Putamen (tissue), 1 donor: ENCODE measurements at regions not wholly inside any gene's neighbourhood (a gene's known extent, or its start where the extent isn't known, plus 50 kb on each side); places are given as distances from the start of the nearest gene placed in this dataset.
A peak's percentile ranks its signal among the peaks of the same experiment; 100 is the strongest.

Experiments used
- DNase-seq: peaks from one replicate; pipeline ENCODE4 v3.0.0-alpha.2; 2016; ENCODE audit warnings: low spot score

DNA sequence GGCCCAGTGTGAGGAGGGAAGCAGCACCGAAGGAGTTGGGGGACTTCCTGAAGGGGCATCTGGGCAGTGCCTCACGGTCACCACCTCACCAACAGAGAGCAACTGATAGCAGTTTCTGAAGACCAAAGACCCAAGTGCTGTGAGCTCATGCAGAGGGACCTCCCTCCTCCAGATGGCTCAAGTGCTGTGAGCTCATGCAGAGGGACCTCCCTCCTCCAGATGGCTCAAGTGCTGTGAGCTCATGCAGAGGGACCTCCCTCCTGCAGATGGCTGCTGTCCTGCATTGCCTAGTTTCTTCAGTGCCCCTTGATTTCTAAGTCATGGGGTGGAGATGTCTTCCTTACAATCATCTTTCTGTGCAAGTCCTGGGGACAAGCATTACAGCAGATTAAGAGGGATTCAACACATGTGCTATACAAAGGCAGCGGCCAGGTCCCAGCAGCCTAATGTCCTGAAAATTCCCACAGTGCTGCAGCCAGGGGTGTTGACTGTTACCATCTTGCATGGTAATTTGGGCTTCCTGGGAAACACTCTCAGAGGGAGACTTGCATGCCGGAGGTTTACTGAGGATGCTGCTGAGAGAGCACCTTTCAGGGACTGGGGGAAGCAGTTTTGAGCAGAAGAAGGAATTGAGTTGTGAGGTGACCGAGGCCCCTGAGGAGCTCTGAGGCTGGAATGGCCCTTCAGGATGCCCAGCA, 409.3 kb downstream of the GALR1 start:
- DNase-seq: no peak

DNA sequence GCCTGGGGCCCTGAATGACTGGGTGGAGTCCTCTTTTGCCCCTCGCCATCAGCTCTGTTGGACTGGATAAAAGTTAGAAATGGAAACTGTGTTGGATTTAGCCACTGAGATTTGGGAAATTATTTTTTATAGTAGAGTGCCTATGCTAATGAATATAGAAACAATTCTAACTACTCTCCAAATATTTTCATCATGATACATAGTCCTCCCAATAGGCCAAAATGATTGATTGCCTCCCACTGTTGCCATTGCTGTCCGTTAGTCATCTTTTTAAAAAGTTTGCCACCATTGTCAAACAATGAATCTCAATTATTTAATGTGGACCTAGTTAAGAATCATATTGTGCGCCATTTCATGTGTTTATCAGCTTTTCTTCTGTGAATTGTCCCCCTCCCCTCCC, 417.0 kb downstream of the GALR1 start:
- no peak for DNase-seq

DNA sequence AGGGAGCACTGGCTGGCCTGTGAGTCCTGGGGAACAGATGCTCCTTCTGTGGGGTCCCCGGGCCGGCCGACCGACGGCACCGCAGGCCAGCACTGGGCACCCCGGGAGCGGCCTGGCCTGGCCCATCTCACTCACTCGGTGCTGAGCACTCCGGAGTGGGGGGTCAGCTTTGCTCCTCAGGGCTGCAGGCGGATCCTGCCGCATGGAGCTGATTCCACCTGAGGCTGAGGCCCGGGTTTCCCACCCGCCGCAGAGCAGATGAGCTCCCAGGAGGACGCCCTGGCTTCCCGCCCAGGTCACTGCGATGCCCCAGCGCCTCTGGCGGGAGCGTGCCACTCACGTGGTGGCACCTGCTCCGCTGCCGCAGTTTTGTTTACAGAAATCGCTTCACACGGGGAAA, 418.6 kb downstream of the GALR1 start:
- no peak for DNase-seq

DNA sequence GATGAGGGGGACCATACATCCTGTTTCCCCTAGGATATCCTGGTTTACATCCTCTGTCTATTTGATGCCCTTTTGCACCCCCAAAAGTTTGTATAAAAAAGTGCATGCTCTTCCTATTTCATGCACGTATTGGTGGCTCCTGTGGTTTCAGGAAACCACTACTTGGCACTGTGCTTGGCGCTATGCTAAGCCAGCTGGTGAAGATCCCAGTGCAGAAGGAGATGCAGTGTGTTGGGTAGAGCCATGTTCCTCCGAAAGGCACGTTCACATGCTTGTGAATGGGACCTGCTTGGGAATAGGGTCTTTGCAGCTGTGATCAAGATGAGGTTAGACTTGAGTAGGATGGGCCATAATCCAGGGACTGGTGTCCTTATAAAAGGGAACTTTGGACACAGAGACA, 419.7 kb downstream of the GALR1 start:
- no peak for DNase-seq

DNA sequence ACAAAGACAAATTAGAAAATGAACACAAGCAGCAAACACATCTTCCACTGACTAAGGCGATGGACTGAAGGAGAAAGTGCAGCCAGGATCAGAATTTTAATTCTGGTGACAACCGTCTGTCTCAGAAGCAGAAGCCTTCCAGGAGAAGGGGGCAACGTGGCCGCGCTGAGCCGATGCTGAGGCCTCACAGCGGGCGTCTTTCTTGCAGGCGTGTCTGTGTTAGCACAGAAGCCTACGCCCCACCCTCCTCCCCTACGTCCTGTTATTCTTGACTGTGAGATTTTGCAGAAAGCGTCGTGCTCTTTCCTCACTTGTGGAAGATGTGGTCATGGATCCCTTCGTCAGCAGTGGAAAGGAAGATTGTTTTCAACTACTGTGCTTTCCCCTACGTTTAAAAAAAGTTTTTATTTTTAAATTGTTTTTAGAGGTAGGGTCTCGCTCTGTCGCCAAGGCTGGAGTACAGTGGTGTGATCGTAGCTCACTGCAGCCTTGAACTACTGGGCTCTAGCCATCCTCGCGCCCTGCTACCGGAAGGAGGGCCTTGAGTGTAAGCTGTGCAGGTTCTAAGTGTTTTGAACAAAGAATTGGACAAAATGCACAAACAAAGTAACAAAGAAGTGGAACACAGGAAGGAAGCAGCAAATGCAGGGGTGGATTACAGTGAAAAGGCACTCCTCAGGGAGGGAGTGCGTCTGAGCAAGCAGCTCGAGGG, 422.0 kb downstream of the GALR1 start:
- DNase-seq: no peak

DNA sequence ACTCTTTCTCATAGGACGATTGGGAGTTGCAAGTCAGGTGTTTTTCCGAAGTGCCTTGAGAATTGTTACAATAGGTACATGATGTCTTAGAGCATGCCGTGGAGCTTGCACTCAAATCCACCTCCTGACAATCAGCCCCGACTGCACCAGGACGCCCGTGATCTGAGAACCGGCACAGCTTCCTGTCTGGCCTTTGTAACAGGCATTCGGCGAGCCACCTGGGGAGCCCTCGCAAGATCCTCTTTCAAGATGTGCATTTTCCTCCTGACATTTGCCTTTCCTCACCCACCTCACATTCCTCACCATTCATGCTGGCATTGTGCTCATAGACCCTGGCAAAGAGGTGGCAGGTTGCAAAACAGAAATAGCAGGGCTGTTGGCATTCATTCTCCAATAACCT, 427.3 kb downstream of the GALR1 start:
- no peak for DNase-seq

DNA sequence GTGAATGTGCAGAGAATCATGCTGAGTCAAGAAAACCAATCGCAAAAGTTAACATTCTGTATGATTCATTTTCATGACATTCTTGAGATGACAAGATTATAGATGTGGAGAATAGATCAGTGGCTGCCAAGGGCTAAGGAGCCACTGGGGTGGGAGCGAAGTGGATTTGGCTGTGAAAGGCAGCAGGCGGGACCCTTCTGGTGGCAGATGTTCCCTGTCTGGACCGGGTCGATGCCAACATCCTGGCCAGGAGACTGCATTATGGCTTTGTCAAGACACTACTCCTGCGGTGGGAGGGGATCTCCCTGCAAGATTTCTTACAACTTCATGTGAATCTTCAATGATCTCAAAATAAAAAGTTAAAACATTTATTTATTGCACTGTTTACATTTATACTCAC, 427.9 kb downstream of the GALR1 start:
- no peak for DNase-seq

DNA sequence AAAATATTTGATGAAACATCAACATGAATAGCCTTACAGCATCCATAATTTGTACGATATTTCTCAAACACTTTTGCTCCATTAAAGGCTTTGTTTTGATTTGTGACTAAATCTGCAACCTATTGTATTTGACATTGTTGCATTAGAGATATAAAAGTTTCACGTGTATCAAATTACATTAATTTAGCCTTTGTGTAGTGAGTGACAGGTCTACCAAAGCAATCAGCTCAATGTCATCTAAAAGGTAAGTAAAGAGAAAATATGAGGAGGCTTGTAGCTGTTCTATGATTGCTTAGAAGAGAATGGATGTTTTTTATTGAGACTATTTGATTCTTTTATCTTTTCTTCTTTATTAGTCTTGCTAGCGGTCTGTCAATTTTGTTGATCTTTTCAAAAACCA, 430.2 kb downstream of the GALR1 start:
- no peak for DNase-seq

DNA sequence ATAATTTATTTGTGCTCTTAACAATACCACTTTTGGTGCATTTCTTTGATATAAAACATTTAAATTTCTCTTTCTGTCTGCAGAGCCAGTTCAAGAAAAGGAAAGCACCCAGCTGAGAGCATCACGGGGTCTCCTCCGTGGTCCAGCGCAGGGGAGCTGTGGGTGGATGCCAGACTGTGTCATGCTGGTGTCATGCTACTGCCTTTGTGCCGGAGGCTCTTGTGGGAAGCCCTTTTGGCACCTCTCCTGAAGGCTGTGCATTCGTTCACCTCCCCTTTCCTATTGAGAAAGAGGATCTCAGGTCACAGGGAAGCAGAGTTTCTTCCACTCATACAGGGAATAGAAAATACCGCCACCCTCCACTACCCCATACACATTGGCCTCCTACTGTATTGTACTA, 450.4 kb downstream of the GALR1 start:
- DNase-seq: no peak

DNA sequence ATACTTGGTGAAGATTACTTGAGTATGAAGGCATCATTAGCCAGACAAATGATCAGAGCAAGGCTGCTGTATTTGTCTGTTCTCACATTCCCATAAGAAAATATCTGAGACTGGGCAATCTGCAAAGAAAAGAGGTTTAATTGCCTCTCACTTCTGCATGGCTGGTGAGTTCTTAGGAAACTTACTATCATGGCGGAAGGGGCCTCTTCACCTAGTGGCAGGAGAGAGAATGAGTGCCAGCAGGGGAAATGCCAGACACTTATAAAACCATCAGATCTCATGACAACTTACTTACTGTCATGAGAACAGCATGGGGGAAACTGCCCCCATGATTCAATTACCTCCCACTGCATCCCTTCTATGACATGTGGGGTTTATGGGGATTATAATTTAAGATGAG, 452.3 kb downstream of the GALR1 start:
- DNase-seq: no peak

DNA sequence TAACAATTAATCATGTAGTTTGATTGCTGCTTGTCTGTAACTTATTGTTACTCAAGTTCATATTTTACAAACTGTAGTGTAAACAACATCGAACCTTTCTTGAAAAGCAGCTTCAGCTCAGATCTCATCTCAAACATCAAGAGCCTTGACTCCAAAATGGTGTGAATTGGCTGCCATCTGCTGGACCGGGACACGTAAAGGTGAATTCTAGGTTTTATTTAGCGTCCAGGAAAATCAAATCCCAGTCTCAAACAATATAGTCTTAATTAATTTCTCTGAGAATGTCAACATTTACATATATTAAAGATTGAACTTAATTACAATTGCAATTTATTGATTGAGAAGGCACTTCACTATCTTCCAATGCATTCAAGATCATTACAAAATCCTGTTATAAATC, 453.0 kb downstream of the GALR1 start:
- no peak for DNase-seq

DNA sequence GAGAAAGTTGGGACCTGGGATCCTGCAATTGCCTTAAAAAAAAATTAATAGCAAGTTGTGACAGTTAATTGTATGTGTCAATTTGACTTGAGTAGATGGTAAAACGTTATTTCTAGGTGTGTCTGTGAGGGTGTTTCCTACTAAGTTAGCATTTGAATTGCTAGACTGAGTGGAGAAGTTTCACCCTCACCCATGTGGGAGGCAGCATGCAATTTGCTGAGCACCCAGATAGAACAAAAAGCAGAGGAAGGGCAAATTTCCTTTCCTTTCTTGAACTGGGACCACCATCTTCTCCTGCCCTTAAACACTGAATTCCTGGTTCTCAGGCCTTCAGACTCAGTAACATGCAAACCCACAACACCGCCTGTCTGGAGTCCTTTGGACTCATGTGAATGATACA, 455.7 kb downstream of the GALR1 start:
- DNase-seq: peak; percentile 3

DNA sequence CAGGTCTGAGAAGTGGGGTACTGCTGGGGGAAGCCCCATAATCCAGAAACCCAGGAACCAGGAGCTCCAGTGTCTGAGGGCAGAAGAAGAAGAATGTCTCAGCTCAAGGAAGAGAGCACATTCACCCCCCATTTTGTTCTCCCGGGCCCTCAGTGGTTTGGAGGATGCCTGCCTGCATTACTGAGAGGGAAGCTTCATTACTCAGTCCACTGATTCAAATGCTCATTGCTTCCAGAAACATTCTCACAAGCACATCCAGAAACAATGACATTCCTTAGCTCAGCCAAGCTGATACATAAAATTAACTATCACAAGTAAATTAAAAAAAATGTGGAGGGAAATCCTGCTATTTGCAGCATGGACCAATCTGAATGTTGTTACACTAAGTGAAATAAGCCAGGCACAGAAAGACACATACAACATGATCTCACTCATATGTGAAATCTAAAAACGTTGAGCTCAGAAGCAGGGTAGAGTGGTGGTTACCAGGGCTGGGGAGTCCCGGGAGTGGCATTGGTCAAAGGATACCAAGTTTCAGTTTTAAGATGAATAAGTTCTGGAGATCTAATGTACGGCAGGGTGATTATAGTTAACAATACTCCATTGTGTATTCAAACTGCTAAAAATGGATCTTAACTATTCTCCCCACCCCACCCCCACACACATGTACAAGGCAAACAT, 459.3 kb downstream of the GALR1 start:
- no peak for DNase-seq

DNA sequence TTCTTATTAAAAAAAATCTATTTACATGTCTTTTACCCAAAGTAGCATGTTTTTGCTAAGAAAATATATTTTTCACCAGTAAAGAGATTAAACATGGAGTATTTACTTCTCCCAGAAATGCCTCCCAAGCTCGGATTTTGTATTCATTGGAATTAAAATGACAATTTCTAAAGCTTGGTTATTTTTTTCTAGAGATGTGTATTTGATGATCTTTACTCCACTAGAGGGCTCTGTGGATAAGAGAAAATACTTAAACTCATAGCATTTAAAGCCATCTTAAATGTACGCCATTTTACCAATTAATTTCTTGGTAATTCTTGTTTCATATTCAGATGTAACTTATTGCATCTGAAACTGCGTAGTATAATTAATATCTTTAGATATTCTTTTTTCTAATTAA, 461.4 kb downstream of the GALR1 start:
- DNase-seq: no peak

DNA sequence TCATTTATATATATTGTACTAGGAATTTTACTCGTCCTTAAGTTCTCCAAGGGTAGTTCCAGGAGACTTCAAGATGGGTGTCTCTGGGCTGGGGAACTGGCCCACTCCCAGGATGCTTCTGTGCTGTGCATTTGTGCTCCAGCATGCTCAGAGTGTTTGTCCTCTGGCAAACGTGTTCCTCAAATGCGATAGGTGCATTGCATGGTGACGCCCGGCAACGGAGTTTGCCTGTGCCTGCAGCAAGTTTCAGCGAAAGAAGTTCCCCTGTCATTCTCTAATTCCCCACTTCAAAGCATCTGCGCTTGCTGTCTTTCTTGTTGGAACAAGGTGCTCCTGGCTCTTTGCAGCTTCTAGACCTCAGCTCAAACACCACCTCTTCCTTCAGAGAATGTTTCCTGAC, 465.1 kb downstream of the GALR1 start:
- no peak for DNase-seq

DNA sequence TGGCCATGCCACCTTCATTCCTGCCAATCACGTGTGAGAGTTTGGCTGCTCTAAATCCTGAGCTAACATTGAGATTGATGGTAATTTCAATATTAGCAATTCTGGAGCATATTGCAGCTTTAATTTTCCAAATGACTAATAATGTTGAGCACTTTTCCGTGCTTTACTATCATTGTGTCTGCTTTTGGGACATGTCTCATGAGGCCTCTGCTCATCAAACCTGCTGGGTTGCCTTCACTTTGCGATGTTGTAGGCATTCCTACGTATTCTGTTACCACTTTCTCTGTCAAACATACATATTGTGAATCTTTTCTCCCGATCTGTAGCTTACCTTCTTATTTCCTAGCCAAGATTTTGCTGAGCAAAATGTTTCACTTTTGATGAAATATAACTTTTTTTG, 466.6 kb downstream of the GALR1 start:
- no peak for DNase-seq

DNA sequence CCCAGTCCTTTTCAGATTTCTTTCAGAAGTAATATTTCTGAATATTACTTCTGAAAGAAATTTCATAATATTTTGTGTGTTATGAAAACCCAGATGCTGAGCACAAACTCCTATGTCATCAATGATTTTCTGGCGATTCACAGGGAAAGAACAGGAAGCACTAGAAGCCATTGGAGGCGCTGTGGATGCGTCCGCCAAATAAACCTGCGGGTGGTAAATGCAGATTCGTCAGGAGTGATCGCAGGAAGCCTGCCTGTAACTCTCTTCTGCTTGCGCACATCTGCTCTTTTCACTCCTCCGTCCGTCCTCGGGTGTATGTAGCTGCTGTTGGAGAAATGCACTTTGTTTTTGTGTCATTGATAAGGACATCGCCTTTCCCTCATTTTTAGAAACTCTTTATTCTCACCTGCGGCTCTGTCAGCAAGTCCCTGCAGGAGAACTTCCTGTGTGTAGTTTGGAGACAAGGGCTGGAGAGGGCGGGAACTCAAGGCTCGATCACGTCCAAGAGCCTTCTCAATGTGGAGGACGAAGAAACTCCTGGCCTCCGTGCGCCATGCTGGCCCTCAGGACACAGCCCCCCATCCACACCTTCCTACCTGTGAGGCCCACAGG, 483.8 kb downstream of the GALR1 start:
- DNase-seq: no peak

DNA sequence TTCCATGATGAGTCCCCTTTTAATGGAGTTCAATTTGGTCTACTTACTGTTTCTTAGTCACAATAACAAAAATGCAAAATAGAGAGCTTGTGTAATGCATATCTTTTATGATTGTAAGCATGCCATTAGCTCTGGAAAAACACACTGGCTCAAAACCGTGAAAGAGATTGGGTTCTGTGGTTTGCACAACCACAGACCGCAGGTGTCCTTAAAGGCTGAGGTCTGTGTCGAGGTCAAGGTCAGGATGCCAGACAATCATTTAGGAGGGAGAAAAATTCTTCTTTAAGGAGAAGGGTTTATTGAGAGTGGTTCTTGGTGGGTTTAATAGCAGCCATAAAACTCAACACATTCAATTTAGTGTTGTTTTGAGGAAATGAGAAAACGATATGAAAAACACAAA, 487.2 kb downstream of the GALR1 start:
- DNase-seq: no peak

DNA sequence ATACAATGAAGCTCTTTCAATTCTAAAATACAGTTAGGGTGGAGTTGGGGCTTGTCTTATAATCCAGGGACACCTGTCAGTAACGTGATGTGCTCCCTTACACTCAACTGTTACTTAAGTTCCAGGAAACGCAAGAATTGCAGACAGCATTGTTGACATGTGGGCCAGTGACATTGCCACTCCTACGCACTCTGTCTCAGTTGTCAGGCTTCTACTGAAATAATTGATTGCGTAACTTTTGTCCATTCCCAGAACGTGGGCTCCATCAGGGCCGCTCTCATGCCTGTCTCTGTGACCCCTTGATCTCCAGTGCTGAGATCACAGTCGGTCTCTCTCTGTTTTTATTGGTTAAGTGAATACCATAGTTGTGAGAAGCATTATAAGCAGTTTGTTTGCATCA, 487.8 kb downstream of the GALR1 start:
- DNase-seq: no peak

DNA sequence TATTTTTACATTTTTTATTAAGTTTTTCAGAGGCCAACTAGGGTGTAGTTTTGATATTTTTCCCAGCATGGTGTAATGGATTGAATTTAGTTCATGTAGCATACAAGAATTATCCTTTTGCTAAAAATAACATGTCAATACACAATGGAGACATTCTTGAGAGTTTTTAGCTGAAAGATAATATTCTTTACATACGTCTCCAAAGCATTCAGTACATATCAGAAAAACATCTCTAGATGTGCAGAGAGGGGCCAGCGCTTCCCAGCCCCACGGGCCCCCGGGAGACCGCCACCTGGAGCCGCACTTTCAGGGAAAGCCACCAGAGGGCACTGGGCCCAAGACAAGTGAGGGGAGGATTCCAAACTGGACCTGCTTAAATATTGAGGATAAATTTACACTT, 499.4 kb downstream of the GALR1 start:
- DNase-seq: no peak

DNA sequence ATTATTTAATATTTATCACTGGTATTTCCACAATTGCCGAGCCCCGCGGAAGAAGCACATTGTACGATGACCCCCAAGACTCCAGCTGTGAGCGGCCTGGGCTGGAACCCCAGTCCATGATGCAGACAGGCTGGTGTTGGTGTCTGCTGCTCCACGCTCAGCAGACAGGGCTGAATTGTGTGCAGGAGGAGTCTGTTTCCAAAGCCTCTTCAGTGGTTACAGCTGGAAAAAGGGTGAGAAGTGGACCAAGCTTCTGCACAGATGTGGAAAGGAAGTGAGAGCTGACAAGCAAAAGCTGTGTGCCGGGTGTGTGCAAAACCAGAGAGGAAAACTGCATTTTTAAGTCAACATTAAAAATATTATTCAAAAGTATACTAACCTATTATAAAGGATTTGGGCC, 500.4 kb downstream of the GALR1 start:
- no peak for DNase-seq

DNA sequence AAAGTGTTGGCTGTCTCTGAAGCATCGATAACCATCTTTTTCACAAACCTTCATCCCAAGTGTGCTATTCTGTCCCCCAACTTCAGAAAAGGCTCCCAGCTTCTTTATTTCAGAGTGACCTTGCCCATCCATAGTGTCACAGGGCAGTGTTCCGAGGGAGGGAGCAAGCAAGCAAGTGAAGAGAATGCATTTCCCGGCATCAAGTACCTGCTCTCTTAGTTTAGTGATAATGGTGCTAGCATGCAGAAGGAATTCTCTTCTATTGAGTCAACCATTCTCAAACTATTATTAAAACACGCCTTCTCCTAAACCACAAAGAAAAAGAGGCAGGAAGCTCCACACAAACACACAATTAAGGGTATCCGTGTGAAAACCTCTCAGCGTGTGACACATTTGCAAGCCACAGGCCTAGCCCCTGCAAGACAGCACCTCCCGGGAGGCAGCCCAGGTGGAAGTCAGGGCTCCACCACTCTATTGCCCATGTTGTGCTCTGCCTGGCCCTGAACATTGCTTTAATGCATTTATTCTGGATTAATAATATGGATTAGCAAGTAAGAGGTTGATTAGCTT, 504.9 kb downstream of the GALR1 start:
- DNase-seq: no peak

DNA sequence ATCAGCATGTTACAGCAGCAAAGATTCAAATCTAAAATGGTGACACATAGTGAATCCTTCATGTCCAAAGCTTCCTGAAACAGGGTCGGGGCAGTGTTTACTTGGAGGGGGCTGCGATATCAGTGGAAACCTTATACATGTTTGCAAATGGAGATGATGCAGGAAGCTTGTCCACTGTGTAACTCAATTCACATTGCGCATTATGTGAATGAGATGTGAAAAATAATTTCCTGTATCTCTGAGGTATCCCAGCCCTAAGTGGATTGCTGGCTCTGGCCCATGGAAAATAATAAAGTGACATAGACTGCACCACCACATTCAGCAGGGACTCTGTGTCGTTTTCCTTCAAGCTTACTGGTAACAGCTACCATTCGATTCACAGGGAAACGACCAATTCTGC, 505.5 kb downstream of the GALR1 start:
- no peak for DNase-seq
